ENCODE measurements at regions not wholly inside any gene's neighbourhood (a gene's known extent, or its start where the extent isn't known, plus 50 kb on each side); places are given as distances from the start of the nearest gene placed in this dataset.

GRCh38 chr4:156459584-156459983 is 505.9 kb upstream of the CTSO start:
- Histone ChIP-seq H3K79me2 (replicated peaks; ENCODE audit: insufficient read depth) (no peaks in the 10 kb centered on the region), H3K27ac (ENCODE audit: low read depth) (no peak overlapping the region), H3K9me2 (ENCODE audit: insufficient read depth) (0 out of 2 replicates have a peak, but pooled peaks cover 4% of the 10 kb centered on the region), H3K36me3 (ENCODE audit: insufficient read depth) (no peaks in the 10 kb centered on the region), H3K4me3 (no peak overlapping the region), H4K20me1 (replicated peaks; ENCODE audit: insufficient read depth) (no peaks in the 10 kb centered on the region), H3K4me1 (ENCODE audit: insufficient read depth) (no peaks in the 10 kb centered on the region), H2AFZ (no peak overlapping the region), H3K27me3 (ENCODE audit: insufficient read depth) (no peaks in the 10 kb centered on the region), H3F3A (replicated peaks; ENCODE audit: low read depth) (no peaks in the 10 kb centered on the region), H3K4me2 (no peak overlapping the region)
- H3K36me3 Mint-ChIP-seq (ENCODE audit: low read depth), result 0 out of 3 replicates have a peak, but pooled peaks cover 3% of the 10 kb centered on the region
- H3K27ac Mint-ChIP-seq, result no peak overlapping the region
- no peaks in the 10 kb centered on the region for H3K4me1 Mint-ChIP-seq
- DNase-seq (ENCODE audit: low spot score) (no peak), ATAC-seq (no peak)
- H3K27me3 Mint-ChIP-seq (ENCODE audit: insufficient read depth, low read depth, poor library complexity), result no peaks in the 10 kb centered on the region
- H3K9me3 Mint-ChIP-seq, result no peaks in the 10 kb centered on the region
- H3K4me3 Mint-ChIP-seq, result no peak overlapping the region
- TF ChIP-seq STAT1 (IDR thresholded peaks at IDR 0.05; ENCODE audit: unreplicated experiment), result no peak
- TF ChIP-seq EZH2phosphoT487 (IDR thresholded peaks at IDR 0.05; ENCODE audit: unreplicated experiment), result no peak
- no peak for TF ChIP-seq EZH2 (IDR thresholded peaks at IDR 0.05; ENCODE audit: low read depth, unreplicated experiment)
- TF ChIP-seq ZNF462 (CRISPR knock-in tag; IDR thresholded peaks at IDR 0.05), result no peak
- no peak for TF ChIP-seq JUNB (IDR thresholded peaks at IDR 0.05; ENCODE audit: unreplicated experiment)
- TF ChIP-seq ETS1 (IDR thresholded peaks at IDR 0.05), result no peak
- no peak for TF ChIP-seq CREB1 (CRISPR knock-in tag; IDR thresholded peaks at IDR 0.05; ENCODE audit: low read depth)
- TF ChIP-seq NANOG (IDR thresholded peaks at IDR 0.05; ENCODE audit: borderline replicate concordance), result no peak
- TF ChIP-seq REST (IDR thresholded peaks at IDR 0.05; ENCODE audit: unreplicated experiment), result no peak
- no peak for TF ChIP-seq ZNF114 (CRISPR knock-in tag; IDR thresholded peaks at IDR 0.05)
- no peak for TF ChIP-seq ZNF331 (CRISPR knock-in tag; IDR thresholded peaks at IDR 0.05; ENCODE audit: low read depth)
- TF ChIP-seq CTCF (conservative IDR thresholded peaks at IDR 0.05; ENCODE audit: low read depth in 2 of 2), result no peak
- TF ChIP-seq POLR2AphosphoS5 (IDR thresholded peaks at IDR 0.05; ENCODE audit: low read depth), result no peak

Data from GM23338 (cell line).